ENCODE measurements at regions not wholly inside any gene's neighbourhood (a gene's known extent, or its start where the extent isn't known, plus 50 kb on each side); places are given as distances from the start of the nearest gene placed in this dataset.

DNA sequence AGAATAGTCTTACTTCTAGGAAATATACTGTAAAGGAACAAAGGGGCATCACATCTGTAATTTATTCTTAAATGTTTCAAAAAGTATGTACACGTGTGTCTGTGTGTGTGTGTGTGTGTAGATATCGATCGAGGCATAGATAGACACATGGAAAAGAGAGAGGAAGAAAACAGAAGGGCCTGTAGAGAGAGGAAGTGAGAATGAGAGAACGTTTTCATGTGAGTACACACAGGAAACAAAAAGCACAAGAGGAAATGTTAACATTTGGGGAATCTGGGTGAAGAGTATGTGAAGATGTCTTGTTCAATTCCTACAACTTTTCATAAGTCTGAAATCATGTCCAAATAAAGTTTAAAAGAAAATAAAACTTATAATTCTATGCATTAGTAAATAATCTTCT lies 286.5 kb upstream of the SORCS1 start:
- TF ChIP-seq EP300 (IDR thresholded peaks at IDR 0.05; ENCODE audit: borderline replicate concordance) (no peak), CEBPB (IDR thresholded peaks at IDR 0.05) (no peak), YY1 (IDR thresholded peaks at IDR 0.05; ENCODE audit: low read depth) (no peak), RAD21 (IDR thresholded peaks at IDR 0.05; ENCODE audit: low read depth) (no peak), CREB1 (IDR thresholded peaks at IDR 0.05; ENCODE audit: low read depth) (no peak), TEAD4 (IDR thresholded peaks at IDR 0.05) (no peak), TAF1 (IDR thresholded peaks at IDR 0.05; ENCODE audit: low read depth) (no peak), NFIC (IDR thresholded peaks at IDR 0.05) (no peak), ZBTB7A (IDR thresholded peaks at IDR 0.05; ENCODE audit: low read depth) (no peak)
- TF ChIP-seq, protein P1, sequence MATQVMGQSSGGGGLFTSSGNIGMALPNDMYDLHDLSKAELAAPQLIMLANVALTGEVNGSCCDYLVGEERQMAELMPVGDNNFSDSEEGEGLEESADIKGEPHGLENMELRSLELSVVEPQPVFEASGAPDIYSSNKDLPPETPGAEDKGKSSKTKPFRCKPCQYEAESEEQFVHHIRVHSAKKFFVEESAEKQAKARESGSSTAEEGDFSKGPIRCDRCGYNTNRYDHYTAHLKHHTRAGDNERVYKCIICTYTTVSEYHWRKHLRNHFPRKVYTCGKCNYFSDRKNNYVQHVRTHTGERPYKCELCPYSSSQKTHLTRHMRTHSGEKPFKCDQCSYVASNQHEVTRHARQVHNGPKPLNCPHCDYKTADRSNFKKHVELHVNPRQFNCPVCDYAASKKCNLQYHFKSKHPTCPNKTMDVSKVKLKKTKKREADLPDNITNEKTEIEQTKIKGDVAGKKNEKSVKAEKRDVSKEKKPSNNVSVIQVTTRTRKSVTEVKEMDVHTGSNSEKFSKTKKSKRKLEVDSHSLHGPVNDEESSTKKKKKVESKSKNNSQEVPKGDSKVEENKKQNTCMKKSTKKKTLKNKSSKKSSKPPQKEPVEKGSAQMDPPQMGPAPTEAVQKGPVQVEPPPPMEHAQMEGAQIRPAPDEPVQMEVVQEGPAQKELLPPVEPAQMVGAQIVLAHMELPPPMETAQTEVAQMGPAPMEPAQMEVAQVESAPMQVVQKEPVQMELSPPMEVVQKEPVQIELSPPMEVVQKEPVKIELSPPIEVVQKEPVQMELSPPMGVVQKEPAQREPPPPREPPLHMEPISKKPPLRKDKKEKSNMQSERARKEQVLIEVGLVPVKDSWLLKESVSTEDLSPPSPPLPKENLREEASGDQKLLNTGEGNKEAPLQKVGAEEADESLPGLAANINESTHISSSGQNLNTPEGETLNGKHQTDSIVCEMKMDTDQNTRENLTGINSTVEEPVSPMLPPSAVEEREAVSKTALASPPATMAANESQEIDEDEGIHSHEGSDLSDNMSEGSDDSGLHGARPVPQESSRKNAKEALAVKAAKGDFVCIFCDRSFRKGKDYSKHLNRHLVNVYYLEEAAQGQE (IDR thresholded peaks at IDR 0.05; ENCODE audit: low read depth), result no peak
- TF ChIP-seq, protein P2, sequence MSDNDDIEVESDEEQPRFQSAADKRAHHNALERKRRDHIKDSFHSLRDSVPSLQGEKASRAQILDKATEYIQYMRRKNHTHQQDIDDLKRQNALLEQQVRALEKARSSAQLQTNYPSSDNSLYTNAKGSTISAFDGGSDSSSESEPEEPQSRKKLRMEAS (IDR thresholded peaks at IDR 0.05), result no peak
- TF ChIP-seq, protein P3, sequence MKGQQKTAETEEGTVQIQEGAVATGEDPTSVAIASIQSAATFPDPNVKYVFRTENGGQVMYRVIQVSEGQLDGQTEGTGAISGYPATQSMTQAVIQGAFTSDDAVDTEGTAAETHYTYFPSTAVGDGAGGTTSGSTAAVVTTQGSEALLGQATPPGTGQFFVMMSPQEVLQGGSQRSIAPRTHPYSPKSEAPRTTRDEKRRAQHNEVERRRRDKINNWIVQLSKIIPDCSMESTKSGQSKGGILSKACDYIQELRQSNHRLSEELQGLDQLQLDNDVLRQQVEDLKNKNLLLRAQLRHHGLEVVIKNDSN (IDR thresholded peaks at IDR 0.05), result no peak

Data from Ishikawa (cell line).